ENCODE measurements at regions not wholly inside any gene's neighbourhood (a gene's known extent, or its start where the extent isn't known, plus 50 kb on each side); places are given as distances from the start of the nearest gene placed in this dataset.

DNA sequence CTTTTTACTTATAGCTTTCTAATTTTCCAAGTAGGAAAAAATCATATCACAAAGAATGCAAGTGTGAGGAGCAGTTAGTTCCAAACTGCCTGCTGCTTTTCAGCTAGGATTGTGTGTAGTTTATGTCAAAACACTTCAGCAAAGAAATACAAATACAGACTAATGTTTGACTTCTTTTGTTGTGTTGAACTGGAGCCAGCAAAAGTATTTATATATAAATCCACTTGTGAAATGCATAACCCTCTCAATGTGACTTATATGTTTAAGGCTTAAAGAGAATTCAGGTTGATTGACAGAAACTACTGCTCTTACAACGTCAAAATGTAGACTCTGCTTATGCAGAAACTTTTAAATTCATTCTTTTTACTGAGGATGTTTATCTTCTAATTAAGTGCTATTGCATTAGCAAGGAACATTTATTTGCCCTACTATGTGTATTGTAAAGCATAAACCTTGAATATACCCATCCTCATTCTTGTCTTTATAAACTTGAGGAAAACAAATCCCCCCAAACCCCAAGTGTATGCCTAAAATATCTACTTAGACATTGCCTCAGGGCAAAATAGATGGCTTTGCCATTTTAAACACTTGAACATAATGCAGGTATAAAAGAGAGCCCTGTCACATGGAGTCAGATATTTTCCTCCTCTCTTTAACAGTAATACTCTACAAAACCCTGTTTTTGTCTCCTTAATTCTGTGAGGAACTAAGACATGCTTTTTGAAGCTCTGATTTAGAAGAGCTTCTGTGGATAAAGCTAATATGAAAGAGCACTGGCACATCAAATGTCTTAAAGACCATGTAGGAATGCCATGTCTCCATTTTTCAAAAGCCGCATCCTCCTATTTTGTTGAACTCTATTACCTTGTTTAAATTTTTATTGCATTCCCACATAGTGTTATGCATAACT is 302.8 kb upstream of the TBC1D5 start:
- DNase-seq (ENCODE audit: low read depth), result no peak

DNA sequence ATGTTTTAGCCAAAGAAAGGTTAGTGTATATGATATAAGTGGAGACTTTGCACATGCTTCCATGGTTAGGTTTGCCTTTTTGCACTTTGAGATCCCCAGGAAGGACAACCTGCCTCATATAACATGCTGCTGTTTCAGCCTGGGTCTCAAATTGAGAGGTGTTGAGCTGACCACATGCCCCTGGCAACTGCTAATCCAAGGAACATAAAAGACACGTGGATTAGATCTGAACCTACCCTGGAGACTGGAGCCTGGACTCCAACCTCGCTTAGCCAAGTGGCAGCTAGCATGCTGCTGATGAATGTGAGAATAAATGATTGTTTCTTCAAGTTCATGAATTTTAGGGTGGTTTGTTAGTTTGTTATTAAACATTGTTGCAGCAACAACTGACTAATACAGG is 301.8 kb upstream of the TBC1D5 start:
- no peak for DNase-seq (ENCODE audit: low read depth)

DNA sequence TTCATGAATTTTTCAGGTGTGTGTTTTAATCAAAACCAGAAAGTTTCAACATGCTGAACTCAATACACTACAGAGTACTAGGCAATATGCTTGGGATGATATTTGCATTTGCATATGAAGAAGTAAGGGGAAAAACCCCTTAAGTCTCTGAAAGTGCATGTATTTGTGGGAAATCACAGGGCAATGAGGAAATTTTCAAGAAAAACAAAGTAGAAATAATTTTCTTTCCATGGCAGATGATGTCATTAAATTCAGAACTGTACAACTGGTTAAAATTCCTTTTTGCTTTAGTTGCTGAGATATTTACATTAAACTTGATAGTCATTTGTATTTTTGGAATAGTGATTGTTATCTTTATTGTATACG is 294.0 kb upstream of the TBC1D5 start:
- no peak for DNase-seq (ENCODE audit: low read depth)

DNA sequence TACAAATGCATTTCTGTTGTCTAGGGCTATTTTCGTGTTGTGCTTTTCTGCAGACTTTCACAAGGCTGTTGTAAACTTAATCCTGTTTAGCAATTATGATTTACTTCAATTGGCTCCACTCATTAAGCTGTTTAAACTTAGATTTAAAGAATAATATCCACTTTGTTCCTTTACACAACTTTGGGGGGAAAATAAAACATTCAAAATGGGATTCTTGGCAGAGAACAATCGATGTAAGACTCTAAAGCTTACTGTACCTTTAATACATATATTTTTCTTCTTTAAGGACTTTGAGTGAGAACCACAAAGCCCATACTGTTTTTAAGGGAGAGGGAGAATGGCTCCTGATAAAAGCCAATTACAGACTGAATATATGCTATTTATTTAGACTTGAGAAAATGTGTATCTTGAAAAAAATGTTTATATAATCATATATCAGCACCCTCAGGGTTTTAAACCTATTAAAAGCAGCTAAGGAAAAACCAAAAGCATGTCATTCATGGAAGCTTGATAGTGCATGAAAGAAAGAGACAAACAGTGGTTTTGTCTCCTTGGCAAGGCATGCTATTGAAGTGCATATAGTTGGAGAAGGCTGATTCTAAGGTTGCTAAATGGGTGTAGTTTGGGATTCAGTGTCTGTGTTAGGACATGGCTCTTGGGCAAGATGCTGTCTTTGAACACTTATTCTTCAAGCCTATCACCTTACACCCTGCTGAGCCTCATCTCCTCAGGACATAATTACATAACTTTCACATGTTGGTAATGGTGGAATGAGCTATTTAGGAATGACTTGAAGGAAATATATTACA is 293.4 kb upstream of the TBC1D5 start:
- DNase-seq (ENCODE audit: low read depth), result no peak

DNA sequence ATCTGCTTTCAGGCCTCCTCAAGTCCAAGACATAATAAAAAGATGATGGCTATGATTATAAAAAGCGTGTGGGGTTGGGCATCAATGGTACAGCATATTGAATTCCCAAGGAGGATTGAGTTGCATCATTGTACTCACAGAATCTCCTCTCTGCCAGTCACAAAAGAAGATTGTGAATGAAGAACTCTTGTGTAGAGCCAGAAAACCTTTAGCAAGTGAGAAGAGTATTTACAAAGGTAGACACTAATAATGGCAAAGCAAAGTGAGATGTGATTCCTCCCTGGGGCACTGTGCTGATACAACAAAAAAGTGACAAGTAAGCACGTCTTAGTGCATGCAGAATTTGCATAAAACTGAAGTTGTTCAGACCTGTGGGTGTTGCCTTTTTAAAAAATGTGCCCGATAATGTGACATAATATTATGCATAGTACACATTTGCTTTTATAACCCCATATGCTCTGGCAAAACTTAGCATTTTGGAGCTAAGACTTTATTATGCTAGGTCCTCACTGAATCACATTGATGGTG is 291.2 kb upstream of the TBC1D5 start:
- no peak for DNase-seq (ENCODE audit: low read depth)

DNA sequence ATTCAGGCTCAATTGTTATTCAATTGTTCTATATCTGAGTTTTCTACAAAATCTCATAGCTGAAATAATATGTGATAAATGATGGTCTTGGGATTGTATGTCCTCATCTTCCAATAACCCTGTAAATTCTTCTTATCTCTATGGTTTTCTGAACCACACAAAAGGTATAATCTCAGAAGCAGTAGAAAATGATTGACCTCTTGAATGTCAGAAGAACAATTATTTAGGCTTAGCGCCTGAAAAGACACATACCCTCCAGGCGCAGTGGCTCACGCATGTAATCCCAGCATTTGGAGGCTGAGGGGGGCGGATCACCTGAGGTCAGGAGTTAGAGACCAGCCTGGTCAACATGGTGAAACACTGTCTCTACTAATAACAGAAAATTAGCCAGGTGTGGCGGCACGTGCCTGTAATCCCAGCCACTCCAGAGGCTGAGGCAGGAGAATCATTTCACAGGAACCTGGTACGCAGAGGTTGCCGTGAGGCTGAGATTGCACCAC is 288.0 kb upstream of the TBC1D5 start:
- DNase-seq (ENCODE audit: low read depth), result no peak

DNA sequence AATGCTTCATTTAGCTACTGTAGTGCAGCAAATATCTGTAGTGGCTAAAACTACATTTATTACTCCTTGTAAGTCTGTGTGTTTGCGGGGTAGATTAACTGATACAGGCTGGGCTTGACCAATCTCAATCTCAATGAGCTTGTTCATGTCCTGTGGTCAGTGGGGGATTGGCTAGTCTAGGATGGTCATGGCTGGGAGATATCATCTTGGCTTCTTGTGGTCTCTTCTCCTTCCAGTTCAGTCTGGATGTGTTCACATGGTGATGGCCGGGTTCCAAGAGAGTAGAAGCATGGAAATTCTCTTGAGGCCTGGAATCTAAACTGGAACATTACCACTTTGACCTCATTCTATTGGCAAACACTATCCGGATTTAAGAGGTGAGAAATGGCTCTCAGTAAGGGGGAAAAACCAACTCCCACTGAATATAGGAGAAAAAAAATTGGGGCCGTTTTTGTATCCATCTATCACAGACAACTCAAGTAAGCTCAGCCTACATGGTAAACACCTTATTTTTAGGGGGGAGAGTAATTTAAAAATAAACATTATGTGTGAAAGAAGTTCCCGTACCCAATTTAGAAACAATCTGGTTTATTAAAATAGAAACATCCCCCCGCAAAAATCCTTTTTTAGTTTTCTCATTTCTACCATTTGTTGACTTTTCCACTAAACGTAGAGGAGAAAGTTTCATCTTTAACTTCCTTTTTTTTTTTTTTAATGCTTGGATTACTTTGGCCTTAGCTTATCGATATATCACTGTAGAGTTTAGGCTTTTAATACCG is 284.9 kb upstream of the TBC1D5 start:
- no peak for DNase-seq (ENCODE audit: low read depth)

DNA sequence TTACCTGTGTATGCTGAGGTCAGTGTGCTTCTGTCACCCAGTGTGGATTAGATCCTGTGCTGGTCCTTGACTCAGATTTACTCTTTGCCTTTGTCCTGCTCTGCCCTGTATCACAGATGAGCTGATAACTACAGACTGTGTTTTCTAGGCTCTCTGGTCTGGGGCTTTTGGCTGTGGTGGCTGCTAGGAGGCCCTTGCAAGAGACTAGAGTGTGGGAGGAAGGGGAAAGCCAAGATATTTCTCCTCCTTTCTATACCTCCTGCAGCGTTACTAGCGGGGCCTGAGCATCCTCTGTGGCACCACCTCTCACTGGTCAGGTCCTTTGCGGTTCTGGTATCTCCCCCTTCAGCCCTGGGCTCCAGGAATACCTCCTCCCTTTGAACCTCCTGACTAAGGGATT is 282.3 kb upstream of the TBC1D5 start:
- no peak for DNase-seq (ENCODE audit: low read depth)

DNA sequence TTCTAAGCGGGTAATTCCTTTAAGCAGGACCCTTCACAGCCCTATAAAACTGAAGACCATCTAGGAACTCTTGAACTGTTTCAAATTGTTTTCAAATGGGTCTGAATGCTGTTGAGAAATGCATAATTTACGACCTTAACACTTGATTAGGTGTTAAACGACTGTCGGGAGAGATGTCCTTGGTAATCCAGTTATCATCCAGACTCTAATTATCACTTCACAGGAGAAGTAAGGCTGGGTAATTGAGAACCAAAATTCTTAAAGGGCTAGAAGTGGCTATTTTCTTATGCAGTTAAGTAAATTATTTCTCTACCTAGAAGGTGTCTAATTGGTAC is 276.7 kb upstream of the TBC1D5 start:
- no peak for DNase-seq (ENCODE audit: low read depth)

DNA sequence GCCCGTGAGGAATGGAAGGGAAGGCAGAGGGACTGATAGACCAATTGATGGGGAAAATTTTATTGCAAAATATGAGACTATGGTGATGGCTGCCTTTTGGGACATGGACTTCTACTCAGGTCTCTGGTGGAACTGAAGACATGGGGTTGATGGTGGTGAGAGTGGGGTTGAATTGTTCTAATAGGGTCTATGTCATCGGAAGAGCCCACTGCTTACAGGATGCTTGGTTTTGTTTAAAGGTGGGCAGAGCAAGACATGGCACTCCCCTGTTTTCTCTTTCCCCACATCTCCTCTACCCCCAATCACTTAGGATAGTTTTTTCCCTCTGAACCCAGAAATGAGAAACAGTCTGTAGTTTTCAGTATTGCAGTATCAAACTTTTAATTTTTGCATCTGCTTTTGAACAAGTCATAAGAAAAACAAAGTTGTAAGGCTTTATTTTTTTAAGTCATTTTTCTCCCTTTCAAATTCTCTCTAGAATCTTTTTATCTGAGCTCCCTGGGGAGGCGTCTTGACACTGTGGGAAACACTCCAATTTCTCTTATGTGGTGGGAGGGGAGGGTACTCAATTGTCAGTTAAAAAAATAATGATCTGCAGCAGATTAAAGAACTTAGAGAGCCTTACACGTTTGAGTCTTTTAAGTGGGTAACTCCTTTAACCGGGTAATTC is 276.2 kb upstream of the TBC1D5 start:
- DNase-seq (ENCODE audit: low read depth), result no peak

DNA sequence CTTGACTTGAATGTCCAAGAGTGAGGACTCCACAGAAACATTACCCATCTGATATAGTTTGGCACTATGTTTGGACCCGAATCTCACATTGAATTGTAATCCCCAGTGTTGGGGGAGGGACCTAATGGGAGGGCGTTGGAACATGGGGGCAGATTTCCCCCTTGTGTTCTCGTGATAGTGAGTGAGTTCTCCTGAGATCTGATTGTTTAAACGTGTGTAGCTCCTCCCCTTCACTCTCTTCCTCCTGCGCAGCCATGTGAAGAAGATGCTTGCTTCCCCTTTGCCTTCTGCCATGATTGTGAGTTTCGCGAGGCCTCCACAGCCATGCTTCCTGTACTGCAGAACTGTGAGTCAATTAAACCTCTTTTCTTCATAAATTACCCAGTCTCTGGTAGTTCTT is 273.9 kb upstream of the TBC1D5 start:
- DNase-seq (ENCODE audit: low read depth), result no peak

DNA sequence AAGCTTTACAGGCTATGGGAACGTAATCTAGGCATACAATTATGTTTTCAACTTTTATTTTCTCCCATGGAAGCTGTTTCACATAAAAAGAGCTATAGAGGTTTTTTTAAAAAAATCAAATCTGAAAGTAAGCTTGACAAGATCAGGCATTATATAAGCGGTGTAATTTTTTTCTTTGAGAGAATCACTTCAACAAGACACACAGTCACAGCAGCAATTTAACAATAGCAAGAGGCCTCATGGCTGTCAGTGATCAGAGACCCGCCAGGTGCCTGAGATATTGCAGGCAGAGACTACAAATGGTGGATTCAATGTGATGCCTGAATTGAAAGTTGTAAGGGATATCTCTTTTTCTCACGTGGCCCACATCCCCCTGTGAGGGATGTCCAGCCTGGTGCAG is 270.5 kb upstream of the TBC1D5 start:
- no peak for DNase-seq (ENCODE audit: low read depth)

DNA sequence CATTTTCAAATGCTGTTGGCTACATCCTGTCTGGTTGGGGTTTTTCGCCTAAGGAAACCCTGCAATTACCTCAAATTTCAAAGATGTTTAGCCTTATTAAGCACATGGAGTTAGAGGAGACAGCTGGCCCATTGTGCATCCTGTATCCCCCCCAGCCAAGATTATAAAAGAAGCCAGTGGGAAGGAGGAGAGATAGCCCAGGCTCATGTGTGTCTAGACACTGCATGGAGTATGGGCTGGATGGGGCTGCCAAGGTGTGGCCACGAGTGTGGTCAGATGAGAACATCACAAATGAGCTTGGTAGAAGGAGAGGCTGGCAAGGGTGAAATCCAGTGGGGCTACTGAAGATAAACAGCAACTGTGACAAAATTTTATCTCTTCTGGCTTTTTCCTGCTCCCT is 270.0 kb upstream of the TBC1D5 start:
- DNase-seq (ENCODE audit: low read depth), result no peak

DNA sequence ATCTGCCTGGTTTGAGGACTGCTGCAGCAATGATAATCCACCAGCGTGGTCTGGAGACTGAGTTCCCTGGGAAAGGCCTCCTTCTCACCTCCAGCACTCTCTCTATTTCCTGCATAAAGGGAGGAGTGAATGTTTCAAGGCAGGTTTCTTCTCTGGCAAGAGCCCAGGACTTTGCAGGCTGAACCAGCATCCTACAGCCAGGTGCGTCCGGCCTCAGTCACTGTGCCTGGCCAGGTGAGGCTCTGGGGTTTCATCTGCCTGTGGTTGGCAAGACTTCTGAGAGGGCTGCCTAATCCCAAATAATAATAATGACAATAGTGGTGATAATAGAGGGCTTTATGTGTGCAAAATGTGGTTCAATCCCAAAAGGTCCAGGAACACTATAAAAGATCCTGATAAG is 269.0 kb upstream of the TBC1D5 start:
- DNase-seq (ENCODE audit: low read depth), result no peak

DNA sequence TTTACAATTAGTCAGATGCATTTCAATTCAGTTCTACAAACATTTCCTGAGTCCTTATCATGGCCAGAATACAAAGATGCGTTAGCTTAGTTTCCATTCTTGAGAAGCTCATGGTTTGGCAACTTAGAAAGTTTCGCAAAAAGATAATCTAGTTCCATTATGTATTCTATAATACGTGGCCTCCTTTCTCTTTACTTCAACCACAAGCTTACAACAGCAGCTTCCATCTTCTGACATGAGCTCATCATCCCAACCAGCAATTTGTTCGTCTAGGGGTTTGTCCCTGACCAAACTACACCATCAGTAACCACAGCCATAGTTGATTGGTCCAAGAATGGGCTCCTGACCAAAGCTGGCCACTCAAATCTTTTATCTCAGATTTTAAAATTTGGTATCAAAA is 267.6 kb upstream of the TBC1D5 start:
- DNase-seq (ENCODE audit: low read depth), result no peak

DNA sequence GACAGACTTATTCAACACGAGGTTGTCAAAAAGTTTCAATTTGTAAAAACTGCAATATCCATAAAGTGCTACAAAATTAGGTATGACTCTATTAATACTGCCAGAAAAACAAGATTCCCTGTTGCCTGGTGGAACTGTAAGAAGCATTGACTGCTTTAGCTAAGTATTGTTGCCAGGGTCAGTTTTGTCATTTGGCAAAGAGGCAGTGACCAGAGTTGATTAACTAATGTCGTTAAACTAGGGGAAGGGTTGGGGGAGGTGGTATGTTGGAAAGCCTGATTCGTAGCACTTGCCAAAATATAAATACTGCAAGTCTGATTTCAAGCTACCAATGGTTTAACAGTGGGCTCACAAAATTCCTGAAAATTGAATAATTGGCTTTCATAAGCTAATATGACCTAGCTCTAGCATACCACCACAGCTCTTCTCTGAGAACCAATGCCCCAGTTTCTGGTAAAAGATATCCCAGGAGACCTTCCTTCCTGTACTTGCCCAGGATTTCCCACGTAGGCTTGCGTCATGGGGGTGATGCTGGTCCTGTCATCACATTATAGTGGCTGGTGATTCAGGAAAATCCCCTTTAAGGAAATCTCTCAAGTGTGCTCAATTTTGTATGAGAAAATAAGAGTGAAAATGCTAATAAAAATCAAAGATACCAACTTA is 266.4 kb upstream of the TBC1D5 start:
- DNase-seq (ENCODE audit: low read depth), result no peak

DNA sequence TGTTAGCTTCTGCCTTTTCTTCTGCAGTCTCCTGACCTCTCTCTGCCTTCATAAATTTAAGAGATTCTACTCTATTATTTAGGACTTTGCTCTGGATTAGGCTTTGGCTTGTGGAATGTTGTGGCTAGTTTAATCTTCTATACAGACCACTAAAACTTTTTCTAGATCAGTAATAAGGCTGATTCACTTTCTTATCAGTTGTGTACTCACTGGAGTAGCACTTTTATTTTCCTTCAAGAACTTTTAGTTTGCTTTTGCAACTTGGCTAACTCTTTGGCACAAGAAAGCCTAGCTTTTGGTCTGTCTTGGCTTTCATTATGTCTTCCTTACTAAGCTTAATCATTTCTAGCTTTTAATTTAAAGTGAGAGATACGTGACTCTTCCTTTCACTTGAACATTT is 265.5 kb upstream of the TBC1D5 start:
- DNase-seq (ENCODE audit: low read depth), result no peak

DNA sequence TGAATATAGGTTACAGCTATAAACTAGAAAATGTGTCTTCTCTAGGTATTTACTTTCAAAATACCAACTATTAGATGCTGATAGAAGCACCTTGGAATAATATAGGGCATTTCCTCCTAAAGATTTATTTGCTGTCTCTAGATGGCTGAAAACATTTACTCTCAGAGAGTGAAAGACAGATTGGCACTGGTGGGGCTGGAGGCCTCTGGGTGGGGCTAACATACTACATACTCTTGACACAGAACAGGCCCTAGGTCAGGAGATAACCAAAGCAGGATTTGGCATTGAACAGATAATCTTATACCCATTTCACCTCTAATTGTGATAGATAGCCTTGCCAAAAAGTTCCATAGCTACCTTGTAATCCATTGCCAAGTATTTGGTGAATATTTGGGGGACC is 253.3 kb upstream of the TBC1D5 start:
- no peak for DNase-seq (ENCODE audit: low read depth)

DNA sequence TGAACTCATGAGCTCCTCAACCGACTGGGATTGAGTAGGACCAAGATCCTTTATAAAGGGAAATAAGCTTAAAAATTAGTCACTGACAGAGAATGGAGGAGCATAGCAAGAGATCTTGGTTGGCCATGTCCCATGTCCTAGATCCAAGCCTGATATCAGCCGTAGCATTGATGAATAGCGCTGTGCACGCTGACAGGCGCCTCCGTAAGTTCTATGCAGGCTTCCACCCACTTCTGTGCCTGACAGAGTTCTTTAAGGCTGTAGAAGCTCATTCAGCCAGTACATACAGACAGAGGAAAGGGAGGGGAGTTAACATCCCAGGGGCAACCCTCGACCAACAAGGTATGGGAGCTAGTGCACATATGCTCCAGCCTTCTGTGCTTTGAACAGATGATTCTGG is 251.7 kb upstream of the TBC1D5 start:
- no peak for DNase-seq (ENCODE audit: low read depth)

DNA sequence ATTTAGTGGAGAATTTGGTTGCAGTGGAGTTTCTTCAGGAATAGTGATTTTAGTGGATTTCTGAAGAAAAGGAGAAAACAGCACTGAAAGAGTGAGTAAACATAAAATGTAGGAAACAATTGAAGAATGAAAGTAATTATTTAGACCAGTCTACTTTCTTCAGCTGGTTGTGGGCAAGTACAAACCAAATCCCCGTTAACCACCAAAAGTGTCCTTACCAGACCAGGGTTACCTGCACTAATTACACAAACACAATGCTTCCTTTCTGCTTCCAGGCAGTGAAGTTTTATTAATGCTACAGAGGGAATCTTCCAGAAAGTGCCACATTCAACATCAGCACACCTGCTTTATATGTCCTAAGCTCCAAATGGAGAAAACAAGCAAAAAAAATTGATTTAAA is 248.0 kb upstream of the TBC1D5 start:
- DNase-seq (ENCODE audit: low read depth), result no peak

DNA sequence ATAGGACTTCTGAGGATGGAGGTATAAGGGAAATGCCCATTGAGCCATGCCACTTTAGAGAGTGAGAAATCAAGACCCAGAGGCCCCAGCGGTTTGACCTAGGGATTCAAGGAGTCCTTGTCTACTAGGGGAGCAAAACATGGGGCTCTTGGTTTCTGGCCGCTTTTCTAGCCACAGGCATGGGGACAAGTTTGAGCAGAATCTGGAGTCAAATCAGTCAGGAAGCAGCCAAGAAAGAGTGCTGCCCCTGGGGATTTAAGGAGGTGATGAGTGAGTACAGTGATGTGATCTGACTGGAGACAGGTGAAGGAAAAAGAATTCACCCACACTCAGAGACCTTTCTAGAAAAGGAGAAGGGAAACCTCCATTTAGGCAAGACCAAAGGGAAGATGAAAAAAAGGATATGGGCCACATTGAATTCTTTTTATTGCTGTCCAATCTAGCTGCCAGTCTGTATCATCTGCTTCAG is 244.0 kb upstream of the TBC1D5 start:
- DNase-seq (ENCODE audit: low read depth), result no peak
